Activated T-cell treated with anti-CD3 and anti-CD28 coated beads for 48 hours (primary cell): ENCODE measurements at regions not wholly inside any gene's neighbourhood (a gene's known extent, or its start where the extent isn't known, plus 50 kb on each side); places are given as distances from the start of the nearest gene placed in this dataset.
"Not testable (repeated sequence)": the region's sequence is repeated elsewhere in the genome, so short reads cannot be mapped to it uniquely, and the experiment has no call there.

Experiments used
- DNase-seq: peaks from one replicate; pipeline ENCODE4 v3.0.0-alpha.2; 2020; ENCODE audit warnings: low read depth

DNA sequence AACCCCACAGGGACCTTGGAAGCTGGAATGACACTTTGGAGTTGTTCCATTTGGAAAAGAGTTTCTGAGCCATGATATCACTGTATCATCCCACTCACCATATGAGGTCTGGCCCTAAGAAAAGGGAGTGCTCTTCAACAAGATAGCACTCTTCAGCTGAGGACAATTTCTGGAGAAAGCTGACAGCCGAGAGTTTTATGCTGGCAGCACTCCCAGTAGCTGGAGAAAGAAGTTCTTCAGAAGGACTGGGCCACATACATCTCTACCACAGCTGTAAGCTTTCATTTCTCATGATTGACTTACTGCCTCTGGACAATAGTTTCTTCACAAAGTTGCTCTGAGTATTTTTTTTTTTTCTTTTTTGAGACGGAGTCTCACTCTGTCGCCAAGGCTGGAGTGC is 914.4 kb upstream of the ADAMTS5 start:
- not testable (repeated sequence) for DNase-seq

DNA sequence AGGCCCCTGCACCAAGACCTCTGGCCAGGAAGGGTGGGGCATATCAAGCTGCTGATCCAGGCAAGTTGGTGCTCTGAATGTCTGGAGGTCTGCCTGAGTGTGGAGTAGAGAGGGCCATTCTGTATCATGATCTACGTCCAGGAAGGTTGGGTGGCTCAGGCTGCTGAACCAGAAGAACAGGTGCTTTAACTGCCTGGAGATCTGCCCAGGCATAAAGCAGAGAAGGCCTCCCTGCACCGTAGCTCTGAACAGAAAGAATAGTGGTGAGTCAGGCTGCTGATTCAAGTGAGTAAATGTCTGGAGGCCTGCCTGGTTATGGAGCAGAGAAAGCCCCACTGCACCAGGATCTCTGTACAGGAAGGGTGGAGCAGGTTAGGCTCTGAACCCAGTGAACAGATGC is 905.5 kb upstream of the ADAMTS5 start:
- not testable (repeated sequence) for DNase-seq

DNA sequence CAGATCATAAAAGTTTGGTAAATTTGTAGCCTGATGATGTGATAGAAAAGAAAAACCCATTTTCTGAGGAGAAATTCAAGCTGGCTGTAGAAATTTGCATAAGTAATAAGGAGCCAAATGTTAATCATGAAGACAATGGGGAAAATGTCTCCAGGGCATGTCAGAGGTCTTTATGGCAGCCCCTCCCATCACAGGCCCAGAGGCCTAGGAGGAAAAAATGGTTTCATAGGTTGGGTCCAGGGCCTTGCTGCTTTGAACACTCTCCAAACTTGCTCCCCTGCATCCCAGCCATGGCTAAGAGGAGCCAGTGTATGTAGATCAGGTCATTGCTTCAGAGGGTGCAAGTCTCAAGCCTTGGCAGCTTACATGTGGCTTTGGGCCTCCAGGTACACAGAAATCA is 903.9 kb upstream of the ADAMTS5 start:
- not testable (repeated sequence) for DNase-seq

DNA sequence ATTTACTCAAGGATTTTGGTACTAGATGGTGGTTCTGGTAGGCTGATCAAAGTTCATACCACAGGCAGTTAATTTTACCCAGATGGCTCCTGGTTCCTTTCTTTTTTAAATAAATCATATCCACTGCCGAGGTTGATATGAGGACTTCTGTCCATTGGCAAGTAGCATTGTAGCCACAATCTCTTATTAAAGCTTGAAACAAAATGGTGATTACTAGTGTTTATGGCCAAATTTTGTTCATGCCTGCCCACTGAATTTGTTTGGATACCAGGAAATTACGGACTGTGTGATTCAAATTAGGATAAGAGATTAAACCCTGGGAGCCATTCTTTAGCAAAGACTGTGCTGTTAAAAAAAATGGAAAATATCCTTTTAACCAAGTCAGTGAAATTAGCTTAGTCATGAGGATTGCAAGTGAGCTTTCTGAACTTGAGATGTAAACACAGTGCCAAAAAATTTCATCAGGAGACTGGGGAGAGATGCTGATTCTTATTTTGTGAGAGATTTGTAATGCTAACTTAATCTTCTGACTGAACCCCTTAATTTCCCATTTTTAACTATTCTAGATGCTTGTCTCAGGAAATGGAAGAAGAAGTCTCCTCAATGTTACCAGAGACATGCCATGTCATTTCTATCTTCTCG is 893.5 kb upstream of the ADAMTS5 start:
- not testable (repeated sequence) for DNase-seq

DNA sequence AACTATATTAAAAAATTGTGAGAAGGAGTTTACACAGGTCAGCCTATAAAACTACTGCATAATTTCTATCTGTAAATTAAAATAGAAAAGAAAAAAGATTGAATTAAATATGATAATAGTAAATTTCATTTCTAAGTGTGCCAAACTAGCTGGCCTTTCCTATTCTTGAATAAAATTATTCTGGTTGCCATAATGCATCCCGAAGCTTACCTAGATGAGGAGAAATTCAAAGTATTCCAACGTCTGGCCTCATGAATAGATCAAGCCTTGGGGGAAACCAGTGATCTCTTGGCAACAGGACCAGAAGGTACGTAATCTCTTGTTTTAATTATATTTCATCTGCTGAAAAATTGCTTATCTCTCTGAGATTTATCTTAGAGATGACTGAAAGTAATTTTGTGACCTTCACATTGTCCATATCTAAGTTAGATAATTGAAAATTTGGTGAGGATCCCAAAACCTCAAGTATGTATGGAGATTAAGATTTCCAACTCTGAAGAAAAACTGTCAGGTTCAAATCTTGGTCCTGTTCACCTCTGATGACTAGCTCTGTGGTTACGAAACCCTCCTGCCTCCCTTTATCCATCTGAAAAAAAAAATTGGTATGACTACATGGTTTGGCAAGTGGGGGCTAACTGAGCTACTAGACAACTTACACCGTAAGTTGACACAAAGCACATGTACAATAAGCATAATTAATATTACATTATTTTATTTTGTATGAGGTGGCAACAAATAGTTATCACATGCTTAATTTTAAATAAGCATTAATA is 891.4 kb upstream of the ADAMTS5 start:
- not testable (repeated sequence) for DNase-seq

DNA sequence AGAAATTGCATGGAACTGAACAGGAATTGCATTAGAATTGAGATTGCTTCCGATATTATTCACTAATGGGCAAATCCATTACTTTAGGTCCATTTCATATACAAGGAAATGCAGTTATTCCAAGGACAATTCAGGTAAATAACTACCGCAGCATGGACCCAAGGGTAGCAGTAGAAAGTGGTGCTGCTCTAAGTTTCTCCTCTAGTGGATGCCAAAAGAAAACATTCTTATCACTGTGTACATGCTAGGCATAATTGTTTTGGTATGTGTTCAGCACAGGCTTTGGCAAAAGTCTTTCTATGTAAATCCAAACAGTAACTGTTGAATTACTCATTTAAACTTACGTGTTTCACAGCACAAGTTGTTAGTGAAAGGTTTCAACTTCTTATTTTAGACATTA is 890.1 kb upstream of the ADAMTS5 start:
- not testable (repeated sequence) for DNase-seq

DNA sequence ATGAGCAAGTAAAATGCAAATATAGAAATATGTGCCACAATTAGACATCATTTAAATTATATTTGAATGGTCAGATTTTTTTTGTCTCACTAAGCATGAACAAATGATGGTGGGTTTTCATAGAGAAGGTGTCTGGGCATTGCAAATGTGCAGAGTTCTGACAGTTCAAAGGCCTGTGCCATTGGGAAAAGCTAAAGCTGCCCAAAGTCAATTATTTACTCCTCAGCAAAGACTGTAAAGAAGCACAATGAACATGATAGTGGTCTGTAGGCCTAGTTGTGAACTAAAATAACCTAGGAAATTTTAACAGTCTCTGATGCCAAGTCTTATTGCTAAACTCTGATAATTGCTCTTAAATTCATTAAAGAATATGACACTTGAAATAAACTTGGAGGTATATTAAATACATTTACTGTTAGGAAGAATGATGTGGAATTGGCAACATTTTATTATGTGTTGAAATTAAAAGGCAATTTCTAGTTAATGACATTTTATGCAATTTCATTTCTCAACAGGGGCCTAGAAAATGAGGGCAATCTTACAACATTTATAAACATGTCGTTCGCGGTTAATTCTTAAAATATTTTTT is 874.3 kb upstream of the ADAMTS5 start:
- no peak for DNase-seq

DNA sequence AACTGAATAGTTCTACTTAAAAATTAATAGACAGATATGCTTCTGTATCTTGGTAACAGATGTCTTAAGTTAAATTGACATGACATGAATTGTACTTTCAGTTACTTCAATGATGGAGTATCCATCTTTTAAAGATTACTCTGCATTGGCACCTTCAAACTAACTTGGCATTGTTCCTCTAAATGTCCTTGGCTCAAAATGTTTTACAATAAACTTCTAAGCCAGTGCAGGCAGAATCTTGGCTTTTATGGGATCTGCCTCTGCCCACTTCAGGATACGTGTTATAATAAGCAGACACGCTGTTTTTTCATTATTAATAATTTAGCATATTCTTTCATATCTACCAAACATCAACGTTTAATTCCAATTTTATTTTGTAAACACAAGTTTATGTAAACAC is 873.4 kb upstream of the ADAMTS5 start:
- no peak for DNase-seq

DNA sequence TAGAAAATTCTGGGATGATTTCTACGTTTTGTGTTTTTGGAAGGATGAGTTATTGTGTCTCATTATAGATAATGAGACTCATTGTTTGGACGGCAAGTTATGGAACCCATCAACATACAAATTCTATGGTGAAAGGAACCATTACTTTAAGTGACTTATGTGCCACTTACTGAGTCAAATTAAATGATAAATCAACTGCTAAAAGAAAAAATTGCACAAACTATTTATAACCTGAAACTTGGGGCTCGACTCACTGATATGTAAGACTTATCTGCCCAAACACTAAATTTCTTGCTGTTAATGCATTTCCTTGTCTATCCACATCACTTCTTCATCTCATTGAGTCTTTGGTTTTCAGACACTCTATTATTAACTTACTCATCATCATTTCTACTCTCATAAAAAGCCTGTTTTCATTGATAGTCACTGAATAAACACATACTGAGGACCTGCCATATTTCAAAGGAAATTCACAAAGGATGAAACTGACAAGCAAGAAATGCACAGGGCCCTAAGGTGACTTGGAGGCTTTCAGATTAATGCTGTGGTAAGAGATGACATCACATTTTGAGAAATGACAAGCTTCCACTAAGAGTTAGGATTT is 872.7 kb upstream of the ADAMTS5 start:
- no peak for DNase-seq

DNA sequence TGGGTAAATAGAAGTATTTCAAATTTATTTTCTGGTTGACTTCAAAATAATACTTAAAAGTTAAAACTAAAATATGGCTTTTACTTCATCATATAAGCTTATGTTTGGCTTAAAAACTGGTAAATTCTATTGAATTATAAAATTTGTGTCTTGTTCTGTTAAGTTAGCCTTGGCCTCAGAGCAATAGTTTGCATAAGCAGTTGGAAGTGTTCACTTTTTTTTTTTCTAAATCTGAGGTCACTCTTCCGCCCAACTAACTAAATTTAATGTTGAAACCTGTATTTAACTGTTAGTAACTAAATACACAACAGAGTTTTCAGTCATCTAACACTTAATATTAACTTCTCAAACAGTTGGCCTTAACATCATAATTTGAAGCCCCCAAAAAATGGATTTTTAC is 871.7 kb upstream of the ADAMTS5 start:
- DNase-seq, result no peak

DNA sequence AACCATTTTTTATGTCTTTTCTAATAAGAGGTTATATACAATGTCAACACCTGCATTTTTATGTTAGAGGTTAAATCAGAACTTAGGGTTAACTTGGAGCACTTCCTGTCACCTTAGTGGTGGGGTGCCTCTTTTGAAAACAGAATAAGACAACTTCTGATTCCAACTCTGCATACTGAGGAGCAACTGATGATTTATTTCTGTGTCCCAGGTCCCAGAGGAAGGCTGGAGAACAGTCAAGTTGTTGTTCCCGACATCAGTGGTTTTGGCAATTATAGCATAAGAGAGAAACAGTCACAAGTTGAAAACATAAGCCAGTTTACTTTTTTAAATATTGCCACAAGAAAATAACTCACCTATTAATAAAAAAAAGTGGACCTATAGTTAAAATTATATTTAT is 871.0 kb upstream of the ADAMTS5 start:
- DNase-seq, result no peak

DNA sequence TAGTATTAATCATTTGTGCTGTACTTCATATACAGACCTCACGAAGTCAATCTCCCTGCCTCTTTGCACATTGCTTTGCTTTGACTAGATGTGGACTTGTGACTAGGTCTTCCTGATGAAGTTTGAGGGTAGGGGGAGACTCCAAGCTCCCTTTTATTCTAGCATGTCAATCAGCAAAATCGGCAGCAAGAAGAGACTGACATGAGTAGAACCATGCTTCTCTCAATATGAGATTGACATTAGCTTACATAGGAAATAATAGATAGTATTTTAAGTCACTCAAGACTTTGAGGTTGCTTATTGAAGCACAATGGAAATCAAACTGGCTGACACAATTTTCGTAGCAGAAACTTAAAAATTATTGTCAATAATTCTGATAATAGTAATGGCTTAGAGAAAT is 866.4 kb upstream of the ADAMTS5 start:
- no peak for DNase-seq

DNA sequence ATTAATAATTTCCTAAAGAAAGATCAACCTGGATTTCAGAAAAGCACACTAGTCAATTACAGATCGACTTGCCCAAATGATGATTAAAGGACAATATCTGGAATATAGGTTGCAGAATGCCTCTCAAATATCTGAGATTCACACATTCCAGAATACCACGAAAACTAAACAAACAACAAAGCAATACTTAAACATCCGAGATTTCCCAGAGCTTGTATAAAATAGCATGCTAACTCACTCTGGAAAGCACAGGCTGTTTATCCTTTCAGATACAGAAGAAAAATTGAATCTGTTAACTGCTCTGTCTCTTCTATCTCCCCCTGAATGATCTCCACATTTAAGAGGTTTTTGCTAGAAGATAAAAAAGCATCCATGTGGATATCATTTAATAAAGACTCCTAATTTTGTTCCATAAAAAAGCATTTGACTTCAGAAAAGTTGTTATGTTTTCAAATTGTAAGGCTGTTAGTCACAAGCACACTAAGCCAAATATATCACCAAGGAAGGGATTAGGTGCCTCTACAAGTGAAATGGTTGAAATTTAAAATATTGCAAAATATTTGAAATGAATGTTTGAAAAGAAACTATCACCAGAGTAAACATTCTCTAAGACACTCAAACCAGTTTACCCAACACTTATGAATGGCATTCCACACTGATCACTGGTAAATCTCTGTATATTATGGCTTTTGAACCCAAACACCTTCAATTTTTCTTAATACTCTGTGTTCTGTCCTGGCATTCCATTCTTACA is 865.1 kb upstream of the ADAMTS5 start:
- DNase-seq, result no peak

DNA sequence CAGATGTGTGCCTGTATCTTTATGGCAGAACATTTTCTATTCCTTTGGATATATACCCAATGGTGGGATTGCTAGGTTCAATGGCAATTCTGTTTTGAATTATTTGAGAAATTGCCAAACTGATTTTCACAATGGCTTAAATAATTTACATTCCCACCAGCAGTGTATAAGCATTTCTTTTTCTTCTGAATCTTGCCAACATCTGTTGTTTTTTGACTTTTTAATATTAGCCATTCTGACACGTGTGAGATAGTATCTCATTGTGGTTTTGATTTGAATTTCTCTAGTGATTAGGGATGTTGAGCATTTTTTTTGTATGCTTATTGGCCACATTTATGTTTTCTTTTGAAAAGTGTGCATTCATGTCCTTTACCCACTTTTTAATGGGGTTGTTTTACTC is 864.3 kb upstream of the ADAMTS5 start:
- DNase-seq, result no peak

DNA sequence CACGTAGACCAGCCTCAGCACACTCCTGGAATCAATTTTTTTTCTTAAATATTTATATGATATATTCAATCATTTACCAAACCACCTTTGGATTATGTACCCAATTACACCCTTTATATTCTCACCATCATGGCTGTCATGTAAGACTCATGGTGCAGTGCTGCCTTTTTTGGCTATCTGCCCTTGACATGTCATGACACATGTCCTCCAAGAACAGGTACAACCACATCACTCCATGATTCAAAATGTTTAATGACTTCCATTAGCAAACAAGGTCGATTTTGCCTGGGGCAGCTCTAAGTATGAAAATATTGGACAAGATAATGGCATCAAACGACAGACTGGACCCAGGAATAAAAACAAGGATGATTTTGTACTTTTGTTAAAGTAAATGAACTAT is 861.1 kb upstream of the ADAMTS5 start:
- DNase-seq, result no peak

DNA sequence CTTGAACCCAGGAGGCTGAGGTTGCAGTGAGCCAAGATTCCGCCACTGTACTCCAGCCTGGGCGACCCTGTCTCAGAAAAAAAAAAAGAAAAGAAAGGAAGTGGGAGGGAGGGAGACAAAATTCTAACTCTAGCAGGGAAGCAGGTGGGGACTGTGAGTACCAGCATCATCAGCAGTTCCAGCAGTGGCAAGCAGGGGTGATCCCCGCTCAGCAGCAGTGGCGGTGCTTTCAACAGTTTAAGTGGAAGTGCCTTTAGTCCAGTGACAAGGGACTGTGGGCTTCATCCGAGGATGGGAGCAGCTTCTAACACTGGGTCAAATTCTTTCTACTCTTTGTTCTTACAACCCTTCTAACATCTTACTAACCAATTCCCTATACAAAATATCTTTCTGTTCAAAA is 858.1 kb upstream of the ADAMTS5 start:
- no peak for DNase-seq

DNA sequence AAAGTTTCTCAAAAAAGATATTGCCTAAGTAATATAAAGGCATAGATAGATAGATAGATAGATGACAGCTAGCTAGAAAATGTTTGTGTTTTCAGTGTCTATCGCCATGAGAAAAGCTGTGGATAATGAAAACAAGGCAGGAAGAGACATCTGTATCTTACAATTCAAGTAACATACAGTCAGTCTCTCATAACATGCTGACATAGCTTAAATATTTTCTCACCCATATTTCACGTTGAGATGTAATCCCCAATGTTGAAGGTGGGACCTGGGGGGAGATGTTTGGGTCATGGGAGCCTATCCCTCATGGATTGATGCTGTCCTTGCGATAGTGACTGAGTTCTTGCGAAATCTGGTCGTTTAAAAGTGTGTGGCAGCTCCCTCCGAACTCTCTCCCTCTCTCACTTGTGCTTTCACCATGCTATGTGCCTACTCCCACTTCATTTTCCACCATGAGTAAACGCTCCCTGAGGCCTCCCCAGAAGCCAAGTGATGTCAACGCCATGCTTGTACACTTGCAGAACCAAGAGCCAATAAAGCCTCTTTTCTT is 856.8 kb upstream of the ADAMTS5 start:
- DNase-seq, result no peak

DNA sequence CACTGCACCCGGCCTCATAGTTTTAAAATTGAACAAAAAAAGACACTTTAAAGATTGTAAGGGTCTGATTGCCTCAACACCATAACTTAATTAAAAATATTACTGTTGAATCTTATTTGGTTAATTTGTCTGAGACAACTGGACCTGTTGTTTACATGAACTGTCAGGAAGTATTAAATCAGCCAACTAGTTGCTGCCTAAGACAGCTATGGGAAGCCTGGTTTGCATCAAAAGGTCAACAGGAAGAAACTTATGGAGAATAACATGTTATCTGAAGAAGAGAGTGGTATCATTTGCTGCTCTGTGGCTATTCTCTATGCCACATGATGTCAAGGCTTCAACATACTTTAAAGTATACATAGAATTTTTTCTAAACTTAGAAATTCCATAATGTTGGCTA is 853.5 kb upstream of the ADAMTS5 start:
- no peak for DNase-seq

DNA sequence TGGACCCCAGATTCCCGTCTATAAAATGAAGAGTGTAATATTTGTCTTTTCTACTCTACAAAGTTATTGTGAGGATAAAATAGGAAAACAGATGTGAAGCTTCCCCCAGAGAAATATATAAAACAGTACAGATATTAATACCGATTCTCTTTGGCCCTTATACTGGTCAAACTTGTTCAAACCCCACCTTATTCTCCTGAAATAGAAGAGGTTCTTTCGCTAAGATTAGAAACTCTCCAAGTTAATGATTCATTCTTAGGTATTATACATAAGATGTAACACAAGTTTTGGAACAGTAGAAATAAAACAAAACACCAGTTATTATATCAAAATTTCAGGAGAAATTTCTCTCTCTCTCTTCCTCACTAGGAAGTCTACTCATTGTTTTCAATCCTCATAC is 852.4 kb upstream of the ADAMTS5 start:
- DNase-seq, result no peak

DNA sequence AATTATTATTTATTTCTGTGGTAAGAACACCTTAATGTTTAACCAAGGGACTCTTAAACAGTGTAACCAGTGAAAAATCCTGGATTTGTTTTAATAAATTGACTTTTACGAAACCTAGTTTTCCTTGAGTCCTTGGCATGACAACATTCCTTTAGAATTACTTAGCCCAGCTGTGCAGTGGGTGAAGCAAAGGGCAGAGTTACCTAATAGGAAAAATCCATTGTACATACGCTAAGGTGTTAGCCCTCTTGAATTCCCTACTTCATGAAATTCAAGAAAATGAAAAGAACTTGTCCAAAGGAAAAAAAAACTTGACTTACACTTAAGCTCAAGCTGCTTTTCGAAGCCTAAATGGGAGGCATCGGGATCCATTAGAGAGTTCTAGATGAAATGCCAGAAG is 852.0 kb upstream of the ADAMTS5 start:
- DNase-seq, result no peak

DNA sequence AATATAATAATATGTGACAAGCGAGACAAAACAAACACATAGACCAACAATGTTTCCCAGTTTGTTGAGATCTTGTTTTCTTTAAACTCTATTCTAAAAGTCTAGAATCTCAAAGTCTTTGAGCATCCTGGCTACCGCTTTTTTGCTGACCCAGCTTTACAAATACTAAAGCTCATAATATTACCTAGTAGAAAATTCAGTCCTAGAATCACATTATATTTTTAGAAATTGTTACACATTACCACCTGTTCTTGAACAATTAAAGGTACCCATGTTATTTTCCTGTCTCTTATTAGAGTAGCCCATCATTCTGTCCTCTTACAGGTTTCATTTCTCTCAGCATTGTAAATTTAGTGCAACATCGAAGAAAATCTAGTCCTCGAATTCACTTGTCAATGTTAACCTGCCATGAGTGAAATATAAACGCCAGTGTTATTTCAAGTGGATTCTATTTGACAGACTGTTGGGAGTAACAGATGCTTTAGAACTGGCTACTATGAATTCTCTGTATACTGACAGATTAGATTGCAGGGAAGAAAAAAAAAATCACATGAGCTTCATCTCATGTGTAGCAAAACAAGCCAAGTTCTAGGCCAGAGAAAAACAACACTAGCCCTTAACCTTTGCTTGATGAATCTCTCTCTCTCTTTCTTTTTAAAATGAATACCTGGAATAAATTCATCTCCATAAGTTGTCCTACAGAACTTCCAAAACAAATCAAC is 851.2 kb upstream of the ADAMTS5 start:
- DNase-seq, result no peak
